ENCODE measurements at regions not wholly inside any gene's neighbourhood (a gene's known extent, or its start where the extent isn't known, plus 50 kb on each side); places are given as distances from the start of the nearest gene placed in this dataset.

- TF ChIP-seq MAX (IDR thresholded peaks at IDR 0.05; ENCODE audit: low read depth, low read length) (no peak), MYC (IDR thresholded peaks at IDR 0.05; ENCODE audit: low read depth, low read length) (no peak), CTCF (IDR thresholded peaks at IDR 0.05; ENCODE audit: low read depth, low read length) (no peak), POLR2A (IDR thresholded peaks at IDR 0.05; ENCODE audit: extremely low read depth, insufficient read length) (no peak)
- no peak overlapping the region for H3K4me3 ChIP-seq (ENCODE audit: low read depth, low read length)
- no peak for DNase-seq (ENCODE audit: low read depth)
Measured at GRCh38 chr1:25105836-25106235, 126.5 kb downstream of the SYF2 start.

- no peak for DNase-seq (ENCODE audit: low read depth)
- TF ChIP-seq CTCF (IDR thresholded peaks at IDR 0.05; ENCODE audit: low read depth, low read length) (no peak), MYC (IDR thresholded peaks at IDR 0.05; ENCODE audit: low read depth, low read length) (no peak), MAX (IDR thresholded peaks at IDR 0.05; ENCODE audit: low read depth, low read length) (no peak), POLR2A (IDR thresholded peaks at IDR 0.05; ENCODE audit: extremely low read depth, insufficient read length) (no peak)
- H3K4me3 ChIP-seq (ENCODE audit: low read depth, low read length): no peak overlapping the region
Measured at GRCh38 chr1:25104932-25105561, 127.3 kb downstream of the SYF2 start.

- H3K4me3 ChIP-seq (ENCODE audit: low read depth, low read length): no peak overlapping the region
- peak; percentile 40 for DNase-seq (ENCODE audit: low read depth)
- TF ChIP-seq MAX (IDR thresholded peaks at IDR 0.05; ENCODE audit: low read depth, low read length) (0 out of 2 replicates have a peak, but pooled peaks have one; percentile 5), MYC (IDR thresholded peaks at IDR 0.05; ENCODE audit: low read depth, low read length) (no peak), POLR2A (IDR thresholded peaks at IDR 0.05; ENCODE audit: extremely low read depth, insufficient read length) (no peak), CTCF (IDR thresholded peaks at IDR 0.05; ENCODE audit: low read depth, low read length) (no peak)
Measured at GRCh38 chr1:25103164-25103795, 129.0 kb downstream of the SYF2 start.

GRCh38 chr1:25100151-25100833 lies 132.0 kb downstream of the SYF2 start:
- TF ChIP-seq MAX (IDR thresholded peaks at IDR 0.05; ENCODE audit: low read depth, low read length): no peak
- TF ChIP-seq POLR2A (IDR thresholded peaks at IDR 0.05; ENCODE audit: extremely low read depth, insufficient read length): no peak
- no peak for TF ChIP-seq CTCF (IDR thresholded peaks at IDR 0.05; ENCODE audit: low read depth, low read length)
- DNase-seq (ENCODE audit: low read depth): peak; percentile 40
- H3K4me3 ChIP-seq (ENCODE audit: low read depth, low read length): no peak overlapping the region

- peak; percentile 91 for DNase-seq (ENCODE audit: low read depth)
- no peak for TF ChIP-seq MYC (IDR thresholded peaks at IDR 0.05; ENCODE audit: low read depth, low read length)
- TF ChIP-seq MAX (IDR thresholded peaks at IDR 0.05; ENCODE audit: low read depth, low read length): peak; percentile 69; the same call in 1 of the 2 replicates
- H3K4me3 ChIP-seq (ENCODE audit: low read depth, low read length): no peak overlapping the region
Measured at GRCh38 chr1:25099343-25099951, 132.9 kb downstream of the SYF2 start.

Measured in NB4 (cell line).